Esophagus (tissue), 2 donors: ENCODE measurements at regions not wholly inside any gene's neighbourhood (a gene's known extent, or its start where the extent isn't known, plus 50 kb on each side); places are given as distances from the start of the nearest gene placed in this dataset.

ENCODE experiments used
- H3K27ac ChIP-seq, 2 donors: one replicate each; pipeline ENCODE4 v1.5.1; 2013; ENCODE audit warnings: low read depth in 2 of 2, mild to moderate bottlenecking in 2 of 2, inconsistent platforms in 1 of 2, low read length in 1 of 2, moderate library complexity in 1 of 2
- H3K27me3 ChIP-seq, 2 donors: one replicate each; pipeline ENCODE4 v1.6.1; 2013; ENCODE audit warnings: low read length in 2 of 2, control low read depth in 1 of 2, mild to moderate bottlenecking in 1 of 2; ENCODE audit not compliant: insufficient read depth in 2 of 2, control insufficient read depth in 1 of 2
- H3K36me3 ChIP-seq, 2 donors: one replicate each; pipeline ENCODE4 v1.6.1; 2013; ENCODE audit warnings: low read length in 1 of 2; ENCODE audit not compliant: control insufficient read depth in 2 of 2, insufficient read depth in 2 of 2
- H3K4me1 ChIP-seq, 2 donors: one replicate each; pipeline ENCODE4 v1.6.1; 2013; ENCODE audit warnings: low read length in 1 of 2; ENCODE audit not compliant: control insufficient read depth in 2 of 2, insufficient read depth in 2 of 2
- H3K4me3 ChIP-seq, 2 donors: one replicate each; pipeline ENCODE4 v1.5.1; 2013; ENCODE audit warnings: low read length in 2 of 2, mild to moderate bottlenecking in 2 of 2, low read depth in 1 of 2, moderate library complexity in 1 of 2
- H3K9me3 ChIP-seq, 2 donors: one replicate each; pipeline ENCODE4 v1.6.1; 2013; ENCODE audit warnings: mild to moderate bottlenecking in 2 of 2, low read depth in 1 of 2, low read length in 1 of 2, moderate library complexity in 1 of 2; ENCODE audit not compliant: control insufficient read depth in 2 of 2, insufficient read depth in 1 of 2
- WGBS, 2 donors: extraction: QIAGEN DNeasy Blood & Tissue Kit; methylation state at CpG; one replicate each; pipeline ENCODE4 v1.1.7; 2013; 5-methylcytosine and 5-hydroxymethylcytosine counted together
- donor health status: healthy with polysubstance abuse.
- donor health status: Bipolar disorder and iron deficiency.

- Histone ChIP-seq H3K4me1 (no peaks in the 10 kb centered on the region), H3K27me3 (no peaks in the 10 kb centered on the region), H3K27ac (no peak overlapping the region), H3K4me3 (no peak overlapping the region), H3K36me3 (no peaks in the 10 kb centered on the region), H3K9me3 (peaks cover 0 to 3% of the 10 kb centered on the region in 2 donors)
Measured at GRCh38 chr6:112990971-112991370, 643.8 kb downstream of the RFPL4B start.

- Histone ChIP-seq H3K27ac (no peak overlapping the region), H3K27me3 (no peaks in the 10 kb centered on the region), H3K36me3 (no peaks in the 10 kb centered on the region), H3K4me1 (no peaks in the 10 kb centered on the region), H3K9me3 (peaks cover 0 to 3% of the 10 kb centered on the region in 2 donors), H3K4me3 (no peak overlapping the region)
- 92 to 93% methylated on average over 4 of the region's 4 CpGs for WGBS, 2 donors
Measured at GRCh38 chr6:112991912-112992311, 644.8 kb downstream of the RFPL4B start.

- H3K9me3 ChIP-seq: no peaks in the 10 kb centered on the region
- H3K27ac ChIP-seq: no peak overlapping the region
- H3K27me3 ChIP-seq: no peaks in the 10 kb centered on the region
- no peaks in the 10 kb centered on the region for H3K4me1 ChIP-seq
- H3K36me3 ChIP-seq: no peaks in the 10 kb centered on the region
- 83 to 84% methylated on average over 3 of the region's 3 CpGs for WGBS, 2 donors
- H3K4me3 ChIP-seq: no peak overlapping the region
Measured at GRCh38 chr6:112997421-112998085, 650.4 kb downstream of the RFPL4B start.

GRCh38 chr6:113004054-113004453 lies 656.9 kb downstream of the RFPL4B start:
- Histone ChIP-seq H3K27me3 (no peaks in the 10 kb centered on the region), H3K4me1 (no peaks in the 10 kb centered on the region), H3K27ac (no peak overlapping the region), H3K36me3 (no peaks in the 10 kb centered on the region), H3K9me3 (no peaks in the 10 kb centered on the region), H3K4me3 (no peak overlapping the region)
- 75 to 80% methylated on average over 1 of the region's 1 CpG for WGBS, 2 donors

DNA sequence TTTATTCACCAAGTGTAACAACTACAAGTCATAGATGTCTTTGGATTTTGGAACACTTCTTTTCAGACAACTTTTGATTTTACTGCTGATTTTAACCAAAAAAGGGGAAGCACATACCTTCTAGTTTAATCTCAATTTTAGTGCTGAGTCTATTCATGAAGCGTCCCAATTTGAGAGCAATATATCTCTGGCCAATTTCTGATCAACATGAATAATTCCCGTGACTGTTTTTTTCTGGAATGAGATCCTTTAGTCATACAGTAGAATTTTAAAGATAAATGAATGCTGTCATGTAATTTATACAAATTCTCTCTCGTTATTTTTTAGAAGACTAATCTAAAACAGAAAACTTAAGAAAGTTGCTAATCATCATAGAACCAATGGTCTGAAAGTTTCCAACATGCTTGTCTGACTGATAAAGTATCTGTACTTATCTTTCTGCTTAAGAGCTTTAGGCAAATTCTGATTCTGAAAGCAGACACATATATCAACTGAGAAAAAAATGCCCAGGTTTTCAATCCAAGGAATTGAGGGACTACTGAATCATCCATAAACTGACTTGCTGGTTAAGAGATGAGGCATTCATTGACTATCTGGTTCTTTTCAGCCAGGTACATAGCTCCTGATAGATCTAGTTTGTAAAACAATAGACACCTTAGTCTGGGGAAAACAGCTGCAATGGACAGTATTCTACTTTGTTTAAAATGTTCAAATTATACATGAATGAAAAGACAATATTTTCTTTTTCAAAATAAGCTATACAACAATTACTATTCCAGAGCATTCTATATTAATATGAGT lies 657.5 kb downstream of the RFPL4B start:
- H3K9me3 ChIP-seq: no peaks in the 10 kb centered on the region
- 51 to 55% methylated on average over 3 of the region's 3 CpGs for WGBS, 2 donors
- no peaks in the 10 kb centered on the region for H3K27me3 ChIP-seq
- H3K4me1 ChIP-seq: no peaks in the 10 kb centered on the region
- no peak overlapping the region for H3K27ac ChIP-seq
- H3K36me3 ChIP-seq: no peaks in the 10 kb centered on the region
- H3K4me3 ChIP-seq: no peak overlapping the region

DNA sequence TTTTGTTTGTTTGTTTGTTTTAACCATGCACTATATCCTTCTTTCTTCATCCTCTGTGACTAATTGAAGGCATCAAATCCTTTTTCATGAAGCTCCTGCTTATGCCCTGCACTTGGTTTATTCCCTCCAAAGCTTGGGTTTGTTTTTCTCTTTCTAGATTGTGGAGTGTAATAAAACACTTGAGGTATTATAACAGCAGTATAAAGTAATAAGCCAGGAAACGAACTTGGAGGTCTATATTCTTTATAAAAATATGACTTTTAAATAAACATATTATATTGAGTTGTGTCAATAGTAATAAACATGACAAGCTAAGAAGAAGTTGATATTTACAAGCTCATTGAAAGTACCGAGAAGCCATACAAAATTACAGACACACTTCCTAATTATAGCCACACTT lies 659.4 kb downstream of the RFPL4B start:
- WGBS, 2 donors: 77 to 87% methylated on average over 2 of the region's 2 CpGs
- Histone ChIP-seq H3K36me3 (no peaks in the 10 kb centered on the region), H3K27me3 (no peaks in the 10 kb centered on the region), H3K9me3 (no peaks in the 10 kb centered on the region), H3K4me3 (no peak overlapping the region), H3K4me1 (no peaks in the 10 kb centered on the region), H3K27ac (no peak overlapping the region)

DNA sequence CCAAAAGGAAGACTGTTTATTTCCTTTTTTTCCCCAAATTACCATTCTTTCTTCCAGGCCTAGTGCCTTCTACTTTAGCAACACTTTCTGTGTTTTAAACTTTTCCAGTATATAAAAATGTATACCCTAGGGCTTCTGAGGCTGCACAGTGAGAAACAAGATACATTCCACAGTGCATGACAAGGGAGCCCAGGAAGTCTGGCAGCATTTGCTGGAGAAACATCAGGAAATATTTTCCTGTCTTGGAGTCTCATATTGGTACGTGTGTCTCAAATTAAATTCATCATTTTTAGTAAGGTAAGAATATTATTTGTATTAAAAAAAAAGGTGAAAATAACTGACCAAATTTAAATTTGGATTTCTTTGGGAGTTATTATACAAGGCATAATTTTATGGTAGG lies 662.6 kb downstream of the RFPL4B start:
- H3K4me3 ChIP-seq: no peak overlapping the region
- no peaks in the 10 kb centered on the region for H3K27me3 ChIP-seq
- WGBS, 2 donors: 56 to 60% methylated on average over 1 of the region's 1 CpG
- no peaks in the 10 kb centered on the region for H3K9me3 ChIP-seq
- H3K36me3 ChIP-seq: no peaks in the 10 kb centered on the region
- no peak overlapping the region for H3K27ac ChIP-seq
- H3K4me1 ChIP-seq: no peaks in the 10 kb centered on the region

DNA sequence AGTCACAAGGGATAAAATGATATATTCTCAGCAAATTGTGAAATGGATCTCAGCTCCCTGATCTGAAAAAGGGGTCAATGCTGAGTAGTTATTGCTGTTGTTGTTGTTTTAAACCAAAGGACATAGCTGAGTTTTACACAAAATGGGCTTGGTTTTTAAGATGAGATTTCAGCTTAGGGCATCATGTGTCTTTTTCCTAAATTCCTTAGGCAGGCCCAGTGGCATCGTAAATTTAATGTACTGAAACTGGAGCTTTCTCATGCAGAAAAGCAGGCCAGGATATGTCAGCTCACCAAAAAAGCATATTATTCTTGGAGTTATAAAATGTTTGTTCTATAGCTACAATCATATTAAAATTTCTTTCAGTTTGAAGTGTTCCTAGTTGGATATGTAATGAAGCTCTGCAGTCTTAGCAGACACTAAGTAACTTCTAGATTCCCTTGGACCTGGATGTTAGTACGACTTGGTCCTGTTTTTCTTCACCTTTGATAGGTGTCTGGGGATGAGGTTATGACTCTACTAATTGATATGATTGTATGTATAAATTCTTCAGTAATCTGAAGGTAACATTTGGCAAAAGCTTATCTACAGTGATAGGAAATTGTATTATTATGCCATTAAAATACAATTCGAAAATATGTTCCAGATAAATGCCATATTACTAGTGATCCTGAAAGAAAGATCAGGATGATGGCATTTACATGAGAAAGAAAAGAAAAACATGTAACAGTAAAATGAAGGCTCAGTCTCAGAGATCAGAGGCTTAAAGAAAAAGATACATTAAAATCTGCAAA lies 663.3 kb downstream of the RFPL4B start:
- no peak overlapping the region for H3K27ac ChIP-seq
- H3K36me3 ChIP-seq: no peaks in the 10 kb centered on the region
- 82 to 86% methylated on average over 3 of the region's 3 CpGs for WGBS, 2 donors
- no peaks in the 10 kb centered on the region for H3K27me3 ChIP-seq
- H3K4me1 ChIP-seq: no peaks in the 10 kb centered on the region
- H3K9me3 ChIP-seq: no peaks in the 10 kb centered on the region
- no peak overlapping the region for H3K4me3 ChIP-seq

GRCh38 chr6:113011389-113011788 lies 664.3 kb downstream of the RFPL4B start:
- no peaks in the 10 kb centered on the region for H3K27me3 ChIP-seq
- H3K36me3 ChIP-seq: no peaks in the 10 kb centered on the region
- no peak overlapping the region for H3K4me3 ChIP-seq
- 0% methylated on average over 1 of the region's 1 CpG for WGBS, 2 donors
- no peak overlapping the region for H3K27ac ChIP-seq
- H3K4me1 ChIP-seq: no peaks in the 10 kb centered on the region
- no peaks in the 10 kb centered on the region for H3K9me3 ChIP-seq
